ENCODE measurements at regions not wholly inside any gene's neighbourhood (a gene's known extent, or its start where the extent isn't known, plus 50 kb on each side); places are given as distances from the start of the nearest gene placed in this dataset.

GRCh38 chr3:194748225-194748624 is 62.5 kb downstream of the FAM43A start:
- no peak for DNase-seq (ENCODE audit: low read depth, low spot score)
- H3K4me3 ChIP-seq (ENCODE audit: low read depth, low read length): no peak overlapping the region
- TF ChIP-seq, protein P1, sequence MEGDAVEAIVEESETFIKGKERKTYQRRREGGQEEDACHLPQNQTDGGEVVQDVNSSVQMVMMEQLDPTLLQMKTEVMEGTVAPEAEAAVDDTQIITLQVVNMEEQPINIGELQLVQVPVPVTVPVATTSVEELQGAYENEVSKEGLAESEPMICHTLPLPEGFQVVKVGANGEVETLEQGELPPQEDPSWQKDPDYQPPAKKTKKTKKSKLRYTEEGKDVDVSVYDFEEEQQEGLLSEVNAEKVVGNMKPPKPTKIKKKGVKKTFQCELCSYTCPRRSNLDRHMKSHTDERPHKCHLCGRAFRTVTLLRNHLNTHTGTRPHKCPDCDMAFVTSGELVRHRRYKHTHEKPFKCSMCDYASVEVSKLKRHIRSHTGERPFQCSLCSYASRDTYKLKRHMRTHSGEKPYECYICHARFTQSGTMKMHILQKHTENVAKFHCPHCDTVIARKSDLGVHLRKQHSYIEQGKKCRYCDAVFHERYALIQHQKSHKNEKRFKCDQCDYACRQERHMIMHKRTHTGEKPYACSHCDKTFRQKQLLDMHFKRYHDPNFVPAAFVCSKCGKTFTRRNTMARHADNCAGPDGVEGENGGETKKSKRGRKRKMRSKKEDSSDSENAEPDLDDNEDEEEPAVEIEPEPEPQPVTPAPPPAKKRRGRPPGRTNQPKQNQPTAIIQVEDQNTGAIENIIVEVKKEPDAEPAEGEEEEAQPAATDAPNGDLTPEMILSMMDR (IDR thresholded peaks at IDR 0.05; ENCODE audit: low read depth, low read length): no peak
- in situ Hi-C loops (cut with HindIII; ENCODE audit: low sequenced_read_pairs): no loop called here

DNA sequence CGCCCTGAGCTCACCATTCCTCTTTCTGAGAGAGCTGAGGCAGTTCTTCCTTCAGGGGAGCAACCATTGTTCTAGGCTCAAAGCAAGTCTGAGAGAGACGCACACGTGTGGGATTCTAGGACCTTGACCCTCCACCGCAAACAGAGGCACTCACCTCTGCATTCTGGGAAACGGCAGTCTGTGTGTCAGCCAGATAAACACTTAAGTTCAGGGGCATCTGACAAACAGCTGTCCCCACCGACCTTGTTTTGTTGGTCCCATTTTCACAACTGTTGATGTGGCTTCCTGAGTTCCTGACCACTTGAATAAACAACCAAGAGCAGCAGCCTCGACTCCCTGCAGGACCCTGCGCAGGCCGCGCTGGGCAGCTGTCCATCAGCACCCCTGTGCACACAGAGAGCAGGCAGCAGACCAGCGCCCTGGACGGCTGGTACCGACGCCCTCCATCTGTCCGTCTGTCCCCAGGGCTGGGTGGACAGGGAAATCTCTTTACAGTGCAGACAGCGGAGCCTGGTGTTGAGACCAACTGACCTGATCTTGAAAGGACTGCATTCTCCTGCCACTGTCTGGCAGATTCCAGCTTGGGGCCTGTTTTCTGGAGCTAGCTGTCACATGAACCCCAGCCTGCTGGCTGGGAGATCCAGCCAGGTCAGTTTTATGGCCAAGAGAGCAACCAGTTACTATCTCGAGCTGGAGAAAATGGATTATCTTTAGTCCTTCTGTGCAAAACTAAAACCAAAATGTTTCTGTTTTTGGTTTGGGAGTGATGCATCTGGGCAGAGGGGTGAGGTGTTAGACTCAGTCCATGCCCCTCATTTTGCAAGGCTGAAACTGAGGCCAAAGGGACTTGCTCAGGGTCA is 64.2 kb downstream of the FAM43A start:
- DNase-seq (ENCODE audit: low read depth, low spot score): peak; percentile 30
- no peak overlapping the region for H3K4me3 ChIP-seq (ENCODE audit: low read depth, low read length)
- in situ Hi-C loops (cut with HindIII; ENCODE audit: low sequenced_read_pairs): no loop called here
- TF ChIP-seq, protein P1 (IDR thresholded peaks at IDR 0.05; ENCODE audit: low read depth, low read length): no peak

DNA sequence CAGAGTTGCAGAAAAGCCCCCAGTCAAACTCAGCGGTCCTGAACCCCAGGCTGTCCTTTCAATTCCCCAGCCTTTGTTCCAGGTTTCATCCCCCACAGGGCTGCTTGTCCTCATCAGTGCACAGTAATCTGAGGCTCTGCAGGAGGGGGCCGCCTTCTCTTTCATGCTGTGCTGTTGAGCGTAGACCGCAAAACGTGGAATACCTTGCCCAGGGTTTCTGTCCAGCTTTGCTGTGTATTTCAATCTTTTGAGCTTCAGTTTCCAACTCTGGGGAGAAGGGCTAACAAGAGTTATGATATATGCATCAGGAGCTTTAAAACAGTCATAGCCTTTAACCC is 64.8 kb downstream of the FAM43A start:
- TF ChIP-seq, protein P1 (IDR thresholded peaks at IDR 0.05; ENCODE audit: low read depth, low read length): no peak
- no peak overlapping the region for H3K4me3 ChIP-seq (ENCODE audit: low read depth, low read length)
- in situ Hi-C loops (cut with HindIII; ENCODE audit: low sequenced_read_pairs): no loop called here
- peak; percentile 47 for DNase-seq (ENCODE audit: low read depth, low spot score)

GRCh38 chr3:194755671-194756459 is 70.2 kb downstream of the FAM43A start:
- in situ Hi-C loops (cut with HindIII; ENCODE audit: low sequenced_read_pairs): no loop called here
- no peak overlapping the region for H3K4me3 ChIP-seq (ENCODE audit: low read depth, low read length)
- DNase-seq (ENCODE audit: low read depth, low spot score): no peak
- TF ChIP-seq, protein P1 (IDR thresholded peaks at IDR 0.05; ENCODE audit: low read depth, low read length): no peak

GRCh38 chr3:194756460-194756779 is 70.7 kb downstream of the FAM43A start:
- in situ Hi-C loops (cut with HindIII; ENCODE audit: low sequenced_read_pairs): no loop called here
- DNase-seq (ENCODE audit: low read depth, low spot score): no peak
- no peak overlapping the region for H3K4me3 ChIP-seq (ENCODE audit: low read depth, low read length)
- TF ChIP-seq, protein P1 (IDR thresholded peaks at IDR 0.05; ENCODE audit: low read depth, low read length): no peak

DNA sequence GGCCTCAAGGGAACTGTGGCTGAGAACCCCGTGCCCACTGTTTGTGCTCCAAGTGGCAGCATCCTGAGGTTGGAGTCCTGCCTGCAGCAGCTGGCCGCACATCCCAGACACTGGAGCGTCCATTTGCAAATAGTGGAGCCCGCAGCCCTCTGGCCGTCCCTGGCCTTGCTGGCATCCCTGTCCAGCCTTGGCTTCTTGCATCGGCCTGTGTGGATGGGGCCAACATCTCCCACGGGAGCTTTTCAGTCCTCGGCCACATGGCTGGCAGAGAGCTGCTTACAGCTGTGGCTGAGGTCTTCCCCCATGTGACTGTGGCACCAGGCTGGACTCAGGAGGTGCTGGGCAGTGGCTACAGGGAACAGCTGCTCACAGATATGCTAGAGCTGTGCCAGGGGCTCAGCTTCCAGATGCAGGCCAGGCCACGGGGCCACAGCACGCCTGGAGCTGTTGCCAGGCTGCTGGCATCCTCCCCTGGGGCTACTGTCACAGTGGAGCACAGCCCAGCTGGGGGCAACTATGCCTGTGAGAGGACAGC is 71.2 kb downstream of the FAM43A start:
- no peak for DNase-seq (ENCODE audit: low read depth, low spot score)

More for the DNA sequence above, 71.2 kb downstream of the FAM43A start:
- TF ChIP-seq, protein P1 (IDR thresholded peaks at IDR 0.05; ENCODE audit: low read depth, low read length): no peak
- in situ Hi-C loops (cut with HindIII; ENCODE audit: low sequenced_read_pairs): no loop called here
- H3K4me3 ChIP-seq (ENCODE audit: low read depth, low read length): no peak overlapping the region

Measured in astrocyte of the spinal cord (primary cell).